Heart right ventricle (tissue), 16 donors: ENCODE measurements at regions not wholly inside any gene's neighbourhood (a gene's known extent, or its start where the extent isn't known, plus 50 kb on each side); places are given as distances from the start of the nearest gene placed in this dataset.

Experiments used
- ATAC-seq, 8 donors: fragments of 200-7000 bp; cut with Tn5 transposase; one replicate each; pipeline ENCODE4 v1.9.1; 2020; ENCODE audit warnings: mild to moderate bottlenecking in 8 of 8, moderate library complexity in 8 of 8, moderate number of reproducible peaks in 1 of 8
- DNase-seq, 2 donors: peaks; one replicate each; pipeline ENCODE4 v3.0.0-alpha.2; 2020
- H3K27ac ChIP-seq, 10 donors: fragments of 200-600 bp; sonication (generic) in 2 of 10; one replicate each; pipeline versions ENCODE4 v1.5.0 to v1.8.0; 2020 to 2022; ENCODE audit warnings: mild to moderate bottlenecking in 3 of 10
- H3K27me3 ChIP-seq, 7 donors: fragments of 200-600 bp; one replicate each; pipeline ENCODE4 v1.8.0; 2021 to 2022; ENCODE audit warnings: mild to moderate bottlenecking in 2 of 7
- H3K36me3 ChIP-seq, 9 donors: fragments of 200-600 bp; sonication (generic) in 1 of 9; one replicate each; pipeline versions ENCODE4 v1.5.0 to v1.8.0; 2020 to 2022; ENCODE audit warnings: mild to moderate bottlenecking in 2 of 9
- H3K4me1 ChIP-seq, 9 donors: fragments of 200-600 bp; sonication (generic) in 1 of 9; one replicate each; pipeline versions ENCODE4 v1.5.0 to v1.8.0; 2020 to 2022; ENCODE audit warnings: mild to moderate bottlenecking in 4 of 9
- H3K4me3 ChIP-seq, 10 donors: fragments of 200-600 bp; sonication (generic) in 2 of 10; one replicate each; pipeline versions ENCODE4 v1.5.0 to v1.8.0; 2020 to 2022; ENCODE audit warnings: mild to moderate bottlenecking in 7 of 10, moderate library complexity in 2 of 10
- H3K9me3 ChIP-seq, 11 donors: fragments of 200-600 bp in 10 of 11; sonication (generic) in 2 of 11; one replicate each; pipeline versions ENCODE4 v1.5.0 to v1.8.0; 2013 to 2022; ENCODE audit warnings: mild to moderate bottlenecking in 2 of 11, control low read depth in 1 of 11, moderate library complexity in 1 of 11
- WGBS, 2 donors: extraction: QIAGEN DNeasy Blood & Tissue Kit; methylation state at CpG; one replicate each; pipeline ENCODE4 v1.1.7; 2013; ENCODE audit warnings: inconsistent platforms in 1 of 2; 5-methylcytosine and 5-hydroxymethylcytosine counted together
- intact Hi-C, 10 donors: fragments of 100-400 bp; cut with DNase I; formaldehyde crosslinking; loops; one replicate each; pipeline versions ENCODE4 v1.11.1 to v1.14.2; 2022
- TF ChIP-seq, protein P1 (sequence below), 9 donors: fragments of 200-600 bp; sonication (generic) in 2 of 9; IDR thresholded peaks; one replicate each; pipeline versions ENCODE4 v1.5.0 to v1.8.0; 2021 to 2022; ENCODE audit warnings: antibody characterized with exemption in 9 of 9, mild to moderate bottlenecking in 5 of 9, moderate library complexity in 1 of 9
- donor health status: Arrhythmogenic right ventricular cardiomyopathy.
- donor health status: ischemic (EF 13 %, LVEDD 7.1; RV severe dilation, severe dysfunction).
- donor health status: healthy with polysubstance abuse.
- donor health status: DM: no; HTN: yes; CAD: no.
- donor health status: DM: no; HTN: no; CAD: no.
- donor health status: ischemic (EF 25% LVEDD 6.9; RV normal size, moderate dysfunction).
- donor health status: ischemic (EF 25% LVEDD 5.7; RV mildly dilated, moderate dysfunction).
- donor health status: healthy.
- donor health status: DM: yes; HTN: yes; CAD: no.
- donor health status: Ischemic cardiomyopathy.
- donor health status: ischemic (EF 35%, LVEDD 5.7; RV mildly dilated, moderate dysfunction).
- donor health status: nonischemic (EF 11% LVEDD 7.7; RV severe dilation, severe dysfunction).
- donor health status: DM: yes; HTN: yes; CAD: no.
- donor health status: PGD.
- donor health status: ischemic (EF 29% LVEDD 5.4; RV normal size, mild dysfunction).
- donor health status: nonischemic (EF 23%, LVEDD 6.1; RV moderate dilation, normal function).

DNA sequence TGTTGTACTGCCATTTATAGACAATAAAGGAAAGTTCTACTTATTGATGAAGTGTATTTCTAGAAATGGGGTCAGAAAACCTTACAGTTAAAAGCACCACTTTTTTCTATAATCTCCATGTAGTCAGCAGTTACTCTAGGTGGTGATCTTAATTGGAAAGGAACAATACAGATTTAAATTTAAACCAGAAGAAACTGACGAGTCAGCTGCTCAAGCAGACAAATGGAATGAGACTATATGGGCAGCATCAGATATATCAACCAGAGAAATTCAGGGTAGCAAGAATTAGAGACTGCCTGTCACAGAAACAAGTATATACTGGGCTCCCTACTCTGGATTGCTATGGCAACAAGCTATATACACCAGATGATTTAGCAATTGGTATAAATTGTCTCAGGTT lies 99.6 kb upstream of the SCG2 start:
- ATAC-seq (no peak), DNase-seq (no peak)
- Histone ChIP-seq H3K9me3 (no peaks in the 10 kb centered on the region), H3K27ac (no peak overlapping the region), H3K4me3 (no peak overlapping the region), H3K27me3 (no peaks in the 10 kb centered on the region), H3K36me3 (no peaks in the 10 kb centered on the region), H3K4me1 (peaks cover 0 to 11% (median 0%) of the 10 kb centered on the region in 9 donors)
- WGBS, 2 donors, result 82 to 97% methylated on average over 1 of the region's 1 CpG
- TF ChIP-seq, protein P1, sequence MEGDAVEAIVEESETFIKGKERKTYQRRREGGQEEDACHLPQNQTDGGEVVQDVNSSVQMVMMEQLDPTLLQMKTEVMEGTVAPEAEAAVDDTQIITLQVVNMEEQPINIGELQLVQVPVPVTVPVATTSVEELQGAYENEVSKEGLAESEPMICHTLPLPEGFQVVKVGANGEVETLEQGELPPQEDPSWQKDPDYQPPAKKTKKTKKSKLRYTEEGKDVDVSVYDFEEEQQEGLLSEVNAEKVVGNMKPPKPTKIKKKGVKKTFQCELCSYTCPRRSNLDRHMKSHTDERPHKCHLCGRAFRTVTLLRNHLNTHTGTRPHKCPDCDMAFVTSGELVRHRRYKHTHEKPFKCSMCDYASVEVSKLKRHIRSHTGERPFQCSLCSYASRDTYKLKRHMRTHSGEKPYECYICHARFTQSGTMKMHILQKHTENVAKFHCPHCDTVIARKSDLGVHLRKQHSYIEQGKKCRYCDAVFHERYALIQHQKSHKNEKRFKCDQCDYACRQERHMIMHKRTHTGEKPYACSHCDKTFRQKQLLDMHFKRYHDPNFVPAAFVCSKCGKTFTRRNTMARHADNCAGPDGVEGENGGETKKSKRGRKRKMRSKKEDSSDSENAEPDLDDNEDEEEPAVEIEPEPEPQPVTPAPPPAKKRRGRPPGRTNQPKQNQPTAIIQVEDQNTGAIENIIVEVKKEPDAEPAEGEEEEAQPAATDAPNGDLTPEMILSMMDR (IDR thresholded peaks at IDR 0.05), result no peak
- intact Hi-C loops, result no loop called here

DNA sequence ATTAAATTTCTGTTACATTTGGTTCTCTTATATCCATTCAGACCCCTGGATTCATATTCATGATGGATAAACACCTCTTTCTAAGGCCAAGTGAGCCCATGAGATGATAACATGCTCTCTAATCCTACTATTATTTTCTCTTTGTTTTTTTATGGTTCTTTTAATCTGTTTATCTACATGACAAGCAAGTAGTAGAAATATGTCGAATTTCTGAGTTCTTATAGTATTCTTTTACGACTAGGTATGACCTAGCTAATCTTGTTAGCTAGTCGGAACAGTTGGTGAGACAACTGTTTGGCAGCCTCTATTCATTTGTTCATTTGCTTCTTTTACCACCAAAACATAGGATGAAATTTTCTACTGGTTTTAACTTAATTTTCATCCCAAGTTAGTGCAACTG lies 98.1 kb upstream of the SCG2 start:
- no peaks in the 10 kb centered on the region for H3K36me3 ChIP-seq
- intact Hi-C loops, result no loop called here
- no peaks in the 10 kb centered on the region for H3K9me3 ChIP-seq
- peaks cover 0 to 11% (median 0%) of the 10 kb centered on the region in 9 donors for H3K4me1 ChIP-seq
- H3K27me3 ChIP-seq, result no peaks in the 10 kb centered on the region
- 92 to 96% methylated on average over 3 of the region's 3 CpGs for WGBS, 2 donors
- H3K27ac ChIP-seq, result peak overlapping the region in 1 of 10 donors; percentile 37
- no peak overlapping the region for H3K4me3 ChIP-seq
- ATAC-seq, result no peak
- TF ChIP-seq, protein P1 (IDR thresholded peaks at IDR 0.05), result no peak
- no peak for DNase-seq

DNA sequence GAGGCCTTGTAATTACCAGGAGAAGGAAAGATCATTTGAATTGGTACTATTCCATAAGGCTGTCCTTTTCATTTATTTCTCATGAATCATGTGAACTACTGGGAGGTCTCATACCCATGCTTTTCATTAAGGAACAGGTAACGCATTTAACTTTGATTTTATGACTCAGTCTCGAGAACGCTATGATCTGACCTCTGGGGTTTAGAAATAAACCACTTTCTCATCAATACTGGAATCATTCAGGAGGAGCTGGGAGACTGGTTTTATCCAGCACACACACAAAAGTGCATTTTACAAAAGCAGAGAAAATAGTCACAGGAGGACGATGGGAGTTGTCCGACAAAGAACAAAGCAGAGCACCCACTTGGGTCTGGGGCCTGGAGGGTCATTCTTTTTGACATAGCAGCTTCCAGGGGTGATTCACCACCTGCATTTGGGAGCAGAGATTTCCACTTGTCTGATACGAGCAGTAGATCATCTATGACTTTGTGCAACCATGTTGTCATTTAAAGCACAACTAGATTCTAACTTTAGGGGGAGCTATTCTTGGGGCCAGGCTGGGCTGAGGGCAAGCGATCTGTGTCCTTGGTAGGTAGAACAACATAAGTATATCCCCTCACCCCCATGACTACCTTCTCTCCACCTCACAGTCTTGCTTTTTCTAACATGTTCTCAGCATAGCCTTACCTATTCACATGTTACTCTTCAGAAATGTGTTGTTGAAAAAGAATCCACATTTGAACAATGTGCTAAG lies 95.9 kb upstream of the SCG2 start:
- Histone ChIP-seq H3K4me1 (peaks cover 0 to 11% (median 0%) of the 10 kb centered on the region in 9 donors), H3K4me3 (no peak overlapping the region), H3K36me3 (no peaks in the 10 kb centered on the region), H3K27ac (no peak overlapping the region), H3K27me3 (peaks cover 0 to under 1% (median 0%) of the 10 kb centered on the region in 7 donors), H3K9me3 (no peaks in the 10 kb centered on the region)
- TF ChIP-seq, protein P1 (IDR thresholded peaks at IDR 0.05), result no peak
- ATAC-seq (no peak), DNase-seq (no peak)
- 90 to 93% methylated on average over 7 of the region's 7 CpGs for WGBS, 2 donors
- intact Hi-C loops, result loop anchor here in 2 of 10 donors (5.0 to 10.0 kb wide), 2 partner anchors 97 to 99 kb away; no protein-coding TSS in a partner anchor

DNA sequence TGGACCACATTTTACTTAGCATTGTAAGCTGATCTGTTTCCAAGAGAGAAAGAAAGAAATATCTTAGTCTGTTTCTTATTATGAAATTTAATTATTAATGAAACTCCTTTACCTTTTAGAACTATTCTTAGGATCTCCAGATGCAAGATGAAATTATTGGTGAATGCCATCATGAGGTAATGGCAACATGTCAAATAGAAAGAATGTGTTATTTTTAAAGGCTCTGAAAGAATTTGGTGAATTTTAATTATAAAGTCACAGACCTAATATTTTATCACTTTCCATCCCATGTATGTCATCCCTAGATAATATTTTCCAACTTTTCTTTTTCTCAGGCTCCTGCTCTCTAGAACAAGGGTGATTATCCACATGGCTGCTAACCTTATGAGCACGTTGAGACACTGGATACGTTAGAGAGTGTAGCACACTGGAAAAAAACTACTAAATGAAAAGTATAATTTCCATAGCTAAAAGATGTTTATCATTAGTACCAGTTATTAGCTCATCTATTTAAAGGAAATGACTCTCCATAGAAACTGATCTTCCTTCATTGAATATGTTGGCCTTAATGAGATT lies 95.2 kb upstream of the SCG2 start:
- peaks cover 0 to 7% (median 0%) of the 10 kb centered on the region in 7 donors for H3K27me3 ChIP-seq
- ATAC-seq, result no peak

More for the DNA sequence above, 95.2 kb upstream of the SCG2 start:
- Histone ChIP-seq H3K4me1 (peaks cover 0 to 11% (median 0%) of the 10 kb centered on the region in 9 donors), H3K27ac (peak overlapping the region in 1 of 10 donors; percentile 31), H3K4me3 (no peak overlapping the region), H3K36me3 (no peaks in the 10 kb centered on the region), H3K9me3 (no peaks in the 10 kb centered on the region)
- TF ChIP-seq, protein P1 (IDR thresholded peaks at IDR 0.05), result no peak
- intact Hi-C loops, result loop anchor here in 2 of 10 donors (5.0 to 10.0 kb wide), 2 partner anchors 97 to 100 kb away; no protein-coding TSS in a partner anchor
- WGBS, 2 donors, result 87 to 92% methylated on average over 2 of the region's 2 CpGs
- DNase-seq, result no peak
